Endothelial cell of hepatic sinusoid (primary cell): ENCODE measurements at regions not wholly inside any gene's neighbourhood (a gene's known extent, or its start where the extent isn't known, plus 50 kb on each side); places are given as distances from the start of the nearest gene placed in this dataset.

ENCODE experiments used
- in situ Hi-C: cut with HindIII; loops from 2 replicates; pipeline ENCODE4 v1.10.0; 2017; ENCODE audit warnings: low sequenced_read_pairs

GRCh38 chr2:181146171-181146570, 165.8 kb downstream of the UBE2E3 start:
- in situ Hi-C loops: no loop called here

GRCh38 chr2:181149056-181149455, 168.7 kb downstream of the UBE2E3 start:
- in situ Hi-C loops: no loop called here

GRCh38 chr2:181152226-181152625, 171.8 kb downstream of the UBE2E3 start:
- in situ Hi-C loops: no loop called here

- in situ Hi-C loops: no loop called here
Measured at GRCh38 chr2:181152701-181153100, 172.3 kb downstream of the UBE2E3 start.

GRCh38 chr2:181153886-181154285, 173.5 kb downstream of the UBE2E3 start:
- in situ Hi-C loops: no loop called here

GRCh38 chr2:181157326-181157725, 176.9 kb downstream of the UBE2E3 start:
- in situ Hi-C loops: no loop called here

GRCh38 chr2:181158427-181158826, 178.0 kb downstream of the UBE2E3 start:
- in situ Hi-C loops: no loop called here

GRCh38 chr2:181161615-181162014, 181.2 kb downstream of the UBE2E3 start:
- in situ Hi-C loops: no loop called here

GRCh38 chr2:181163139-181163538, 182.7 kb downstream of the UBE2E3 start:
- in situ Hi-C loops: no loop called here

- in situ Hi-C loops: no loop called here
Measured at GRCh38 chr2:181163691-181164090, 183.3 kb downstream of the UBE2E3 start.

GRCh38 chr2:181164699-181165098, 184.3 kb downstream of the UBE2E3 start:
- in situ Hi-C loops: no loop called here

- in situ Hi-C loops: no loop called here
Measured at GRCh38 chr2:181165199-181165868, 184.9 kb downstream of the UBE2E3 start.

- in situ Hi-C loops: no loop called here
Measured at GRCh38 chr2:181169503-181169902, 189.1 kb downstream of the UBE2E3 start.

- in situ Hi-C loops: no loop called here
Measured at GRCh38 chr2:181170256-181170655, 189.9 kb downstream of the UBE2E3 start.

GRCh38 chr2:181172676-181173075, 192.3 kb downstream of the UBE2E3 start:
- in situ Hi-C loops: no loop called here

- in situ Hi-C loops: no loop called here
Measured at GRCh38 chr2:181174611-181175580, 194.5 kb downstream of the UBE2E3 start.

GRCh38 chr2:181176540-181176939, 196.1 kb downstream of the UBE2E3 start:
- in situ Hi-C loops: no loop called here

- in situ Hi-C loops: no loop called here
Measured at GRCh38 chr2:181177376-181177775, 197.0 kb downstream of the UBE2E3 start.

GRCh38 chr2:181178130-181178529, 197.7 kb downstream of the UBE2E3 start:
- in situ Hi-C loops: no loop called here

GRCh38 chr2:181178823-181179412, 198.5 kb downstream of the UBE2E3 start:
- in situ Hi-C loops: no loop called here

- in situ Hi-C loops: no loop called here
Measured at GRCh38 chr2:181183878-181184542, 203.6 kb downstream of the UBE2E3 start.
